ENCODE measurements at regions not wholly inside any gene's neighbourhood (a gene's known extent, or its start where the extent isn't known, plus 50 kb on each side); places are given as distances from the start of the nearest gene placed in this dataset.

DNA sequence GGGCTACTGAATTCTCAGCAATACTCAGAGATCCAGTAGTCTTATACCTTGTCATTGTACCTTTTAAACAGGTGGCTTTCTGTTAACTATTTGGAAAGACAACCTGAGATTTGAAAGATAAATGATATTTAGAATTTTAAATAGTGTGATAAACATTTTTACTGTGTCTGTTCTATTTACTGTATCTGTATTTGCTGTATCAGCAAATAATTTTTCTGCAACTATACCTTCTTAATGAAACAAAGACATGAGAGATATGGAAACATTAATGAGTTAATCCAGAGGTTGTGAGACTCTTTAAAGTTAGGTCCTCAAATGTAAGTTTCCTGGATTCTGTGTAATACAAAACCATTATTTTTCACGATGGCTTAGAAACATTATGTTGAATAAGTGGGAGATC, 249.6 kb downstream of the CCDC59 start:
- Histone ChIP-seq H3K4me1 (ENCODE audit: control insufficient read depth in 1 of 2, insufficient read depth in 2 of 2, low read depth in 1 of 2, low read length in 1 of 2) (no peaks in the 10 kb centered on the region), H3K27me3 (ENCODE audit: insufficient read depth) (no peaks in the 10 kb centered on the region), H3K9me2 (no peaks in the 10 kb centered on the region), H2AFZ (ENCODE audit: low read depth) (no peak overlapping the region), H3K4me3 (ENCODE audit: low read depth in 2 of 2, low read length in 1 of 2) (no peak overlapping the region), H3K27ac (ENCODE audit: low read depth in 2 of 2, low read length in 1 of 2) (no peak overlapping the region), H3K9me3 (no peaks in the 10 kb centered on the region), H3K4me2 (no peak overlapping the region), H3K36me3 (replicated peaks in 1 of 2; ENCODE audit: control insufficient read depth in 1 of 2, insufficient read depth in 2 of 2, low read length in 1 of 2) (no peaks in the 10 kb centered on the region), H3K9ac (no peak overlapping the region), H3F3A (replicated peaks; ENCODE audit: insufficient read depth) (no peaks in the 10 kb centered on the region), H4K20me1 (ENCODE audit: insufficient read depth) (no peaks in the 10 kb centered on the region), H3K79me2 (ENCODE audit: insufficient read depth) (no peaks in the 10 kb centered on the region)
- TF ChIP-seq MXI1 (IDR thresholded peaks at IDR 0.05; ENCODE audit: low read depth, low read length) (no peak), TCF12 (IDR thresholded peaks at IDR 0.05) (no peak), RCOR1 (IDR thresholded peaks at IDR 0.05; ENCODE audit: low read length) (no peak), TEAD4 (IDR thresholded peaks at IDR 0.05; ENCODE audit: borderline replicate concordance, insufficient read depth) (no peak), REST (IDR thresholded peaks at IDR 0.05; ENCODE audit: low read depth, low read length) (no peak), CHD2 (IDR thresholded peaks at IDR 0.05; ENCODE audit: low read length, partially characterized antibody) (no peak), GATA2 (CRISPR knock-in tag; IDR thresholded peaks at IDR 0.05) (no peak)
- WGBS (ENCODE audit: low lambda C conversion rate) = 0% methylated on average over 1 of the region's 1 CpG
- CTCF ChIA-PET = no interaction called here
- POLR2A ChIA-PET = no interaction called here
- no peak for DNase-seq

- ChIA-PET POLR2A (no interaction called here), CTCF (interaction anchor here (1.3 kb wide), 1 partner anchor 25 kb away, joined by 3 read pairs; no protein-coding TSS in a partner anchor)
- Histone ChIP-seq H3K9me3 (no peaks in the 10 kb centered on the region), H3K79me2 (ENCODE audit: insufficient read depth) (no peaks in the 10 kb centered on the region), H3K4me3 (ENCODE audit: low read depth in 2 of 2, low read length in 1 of 2) (no peak overlapping the region), H2AFZ (ENCODE audit: low read depth) (no peak overlapping the region), H3K27ac (ENCODE audit: low read depth in 2 of 2, low read length in 1 of 2) (no peak overlapping the region), H3K4me2 (no peak overlapping the region), H3K9me2 (no peaks in the 10 kb centered on the region), H3K27me3 (ENCODE audit: insufficient read depth) (no peaks in the 10 kb centered on the region), H3K36me3 (replicated peaks in 1 of 2; ENCODE audit: control insufficient read depth in 1 of 2, insufficient read depth in 2 of 2, low read length in 1 of 2) (no peaks in the 10 kb centered on the region), H4K20me1 (ENCODE audit: insufficient read depth) (no peaks in the 10 kb centered on the region), H3K9ac (no peak overlapping the region), H3F3A (replicated peaks; ENCODE audit: insufficient read depth) (no peaks in the 10 kb centered on the region), H3K4me1 (ENCODE audit: control insufficient read depth in 1 of 2, insufficient read depth in 2 of 2, low read depth in 1 of 2, low read length in 1 of 2) (no peaks in the 10 kb centered on the region)
- DNase-seq = no peak
- TF ChIP-seq RAD21 (IDR thresholded peaks at IDR 0.05; ENCODE audit: low read length) = no peak
- TF ChIP-seq PBX3 (IDR thresholded peaks at IDR 0.05) = no peak
- no peak for TF ChIP-seq GABPA (IDR thresholded peaks at IDR 0.05; ENCODE audit: low read depth)
- no peak for TF ChIP-seq ZBTB33 (IDR thresholded peaks at IDR 0.05; ENCODE audit: borderline replicate concordance, low read depth)
- TF ChIP-seq YY1 (IDR thresholded peaks at IDR 0.05; ENCODE audit: low read depth) = no peak
- no peak for TF ChIP-seq JUND (IDR thresholded peaks at IDR 0.05)
- no peak for TF ChIP-seq ELF1 (IDR thresholded peaks at IDR 0.05)
- TF ChIP-seq POLR2AphosphoS5 (IDR thresholded peaks at IDR 0.05; ENCODE audit: low read depth, low read length) = no peak
- no peak for TF ChIP-seq GATA2 (CRISPR knock-in tag; IDR thresholded peaks at IDR 0.05)
- TF ChIP-seq SIN3A (IDR thresholded peaks at IDR 0.05; ENCODE audit: borderline replicate concordance, low read depth, low read length) = no peak
- no peak for TF ChIP-seq MEF2A (IDR thresholded peaks at IDR 0.05; ENCODE audit: borderline replicate concordance, low read depth)
- no peak for TF ChIP-seq NRF1 (IDR thresholded peaks at IDR 0.05; ENCODE audit: low read depth, low read length)
- TF ChIP-seq NFIC (IDR thresholded peaks at IDR 0.05; ENCODE audit: borderline replicate concordance) = no peak
- TF ChIP-seq TEAD4 (IDR thresholded peaks at IDR 0.05; ENCODE audit: borderline replicate concordance, insufficient read depth) = no peak
- no peak for TF ChIP-seq FOXM1 (IDR thresholded peaks at IDR 0.05; ENCODE audit: low read depth)
- no peak for TF ChIP-seq EZH2phosphoT487 (IDR thresholded peaks at IDR 0.05; ENCODE audit: borderline replicate concordance, low read depth)
- no peak for TF ChIP-seq EP300 (IDR thresholded peaks at IDR 0.05; ENCODE audit: borderline replicate concordance in 1 of 2, low read depth in 1 of 2, low read length in 1 of 2)
Observed at GRCh38 chr12:82099216-82099615, 259.0 kb downstream of the CCDC59 start.
